Kasumi-1 (cell line): ENCODE measurements at regions not wholly inside any gene's neighbourhood (a gene's known extent, or its start where the extent isn't known, plus 50 kb on each side); places are given as distances from the start of the nearest gene placed in this dataset.
"Not testable (repeated sequence)": the region's sequence is repeated elsewhere in the genome, so short reads cannot be mapped to it uniquely, and the experiment has no call there.

ENCODE experiments used
- DNase-seq, 2 experiments: peaks; one replicate each; lab custom pipeline; 2025; lab: John Stamatoyannopoulos, UW

- not testable (repeated sequence) for DNase-seq
Measured at GRCh38 chr3:14272959-14273560, 94.4 kb downstream of the LSM3 start.

GRCh38 chr3:14273901-14274611, 95.4 kb downstream of the LSM3 start:
- no peak for DNase-seq

GRCh38 chr3:14274612-14274936, 96.0 kb downstream of the LSM3 start:
- DNase-seq: no peak

GRCh38 chr3:14274999-14275961, 96.7 kb downstream of the LSM3 start:
- DNase-seq: peak in 1 of 2 experiments; percentile 8

- no peak for DNase-seq
Measured at GRCh38 chr3:14275962-14276909, 97.6 kb downstream of the LSM3 start.

GRCh38 chr3:14277557-14277956, 98.9 kb downstream of the LSM3 start:
- no peak for DNase-seq

- peak; percentile 24 to 55 for DNase-seq
Measured at GRCh38 chr3:14278265-14278798, 99.7 kb downstream of the LSM3 start.

- DNase-seq: no peak
Measured at GRCh38 chr3:14278799-14279625, 100.4 kb downstream of the LSM3 start.

GRCh38 chr3:14279626-14280061, 101.0 kb downstream of the LSM3 start:
- DNase-seq: no peak

GRCh38 chr3:14280326-14280725, 101.7 kb downstream of the LSM3 start:
- no peak for DNase-seq

- DNase-seq: no peak
Measured at GRCh38 chr3:14281053-14281452, 102.4 kb downstream of the LSM3 start.

- DNase-seq: no peak
Measured at GRCh38 chr3:14282001-14282705, 103.5 kb downstream of the LSM3 start.

- DNase-seq: no peak
Measured at GRCh38 chr3:14282706-14283075, 104.1 kb downstream of the LSM3 start.

- no peak for DNase-seq
Measured at GRCh38 chr3:14283092-14283812, 104.6 kb downstream of the LSM3 start.

- no peak for DNase-seq
Measured at GRCh38 chr3:14283813-14284438, 105.3 kb downstream of the LSM3 start.

- no peak for DNase-seq
Measured at GRCh38 chr3:14284694-14285547, 106.3 kb downstream of the LSM3 start.

- no peak for DNase-seq
Measured at GRCh38 chr3:14285548-14285925, 106.9 kb downstream of the LSM3 start.
